Common myeloid progenitor, CD34-positive (primary cell): ENCODE measurements at regions not wholly inside any gene's neighbourhood (a gene's known extent, or its start where the extent isn't known, plus 50 kb on each side); places are given as distances from the start of the nearest gene placed in this dataset.

Source experiments
- CTCF ChIA-PET: fragments of 350-600 bp; sonication (Branson Sonifier 250); formaldehyde crosslinking; loops from one replicate; lab custom pipeline; 2021; ENCODE audit warnings: antibody characterized with exemption; lab: Charles Lee
- POLR2A ChIA-PET: fragments of 350-600 bp; sonication (Branson Sonifier 250); formaldehyde crosslinking; loops from one replicate; lab custom pipeline; 2021; ENCODE audit warnings: antibody characterized with exemption; lab: Charles Lee
- DNase-seq, 3 donors: peaks; one replicate each; pipeline versions ENCODE4 v3.0.0 to v3.0.0-alpha.2; 2013
- H3K27ac ChIP-seq, 2 experiments: 1 replicate in 1 of 2; 2 replicates in 1 of 2; pipeline ENCODE4 v1.7.0; 2013; ENCODE audit warnings: inconsistent platforms in 2 of 2, low read length in 2 of 2, mild to moderate bottlenecking in 2 of 2, low read depth in 1 of 2, moderate library complexity in 1 of 2; ENCODE audit not compliant: severe bottlenecking in 2 of 2, insufficient read depth in 1 of 2, poor library complexity in 1 of 2
- H3K27me3 ChIP-seq, 5 experiments: replicated peaks in 2 of 5; 1 replicate in 3 of 5; 2 replicates in 2 of 5; pipeline versions ENCODE4 v1.6.1 to v1.7.0; 2013; ENCODE audit warnings: low read length in 4 of 5, mild to moderate bottlenecking in 2 of 5, moderate library complexity in 2 of 5, inconsistent platforms in 1 of 5; ENCODE audit not compliant: insufficient read depth in 5 of 5, control insufficient read depth in 4 of 5
- H3K36me3 ChIP-seq, 4 experiments: 1 replicate in 2 of 4; 2 replicates in 2 of 4; pipeline versions ENCODE4 v1.6.1 to v1.7.0; 2013; ENCODE audit warnings: low read length in 3 of 4, control low read depth in 1 of 4, mild to moderate bottlenecking in 1 of 4; ENCODE audit not compliant: control insufficient read depth in 4 of 4, insufficient read depth in 4 of 4
- H3K4me1 ChIP-seq, 4 experiments: 1 replicate in 3 of 4; 2 replicates in 1 of 4; pipeline versions ENCODE4 v1.6.1 to v1.7.1; 2013; ENCODE audit warnings: low read length in 3 of 4, mild to moderate bottlenecking in 3 of 4, control low read depth in 1 of 4, inconsistent platforms in 1 of 4, moderate library complexity in 1 of 4; ENCODE audit not compliant: control insufficient read depth in 4 of 4, insufficient read depth in 4 of 4; ENCODE audit errors: control extremely low read depth in 1 of 4
- H3K4me3 ChIP-seq, 7 experiments: 1 replicate in 4 of 7; 2 replicates in 3 of 7; pipeline versions ENCODE4 v1.5.1 to v1.7.0; 2013; ENCODE audit warnings: mild to moderate bottlenecking in 7 of 7, low read length in 6 of 7, moderate library complexity in 6 of 7, inconsistent platforms in 2 of 7, low read depth in 2 of 7, control low read depth in 1 of 7; ENCODE audit not compliant: insufficient read depth in 4 of 7, control insufficient read depth in 1 of 7; ENCODE audit errors: extremely low read depth in 1 of 7
- H3K9me3 ChIP-seq, 5 experiments: 1 replicate in 4 of 5; 2 replicates in 1 of 5; pipeline versions ENCODE4 v1.6.1 to v1.7.1; 2013; ENCODE audit warnings: low read length in 4 of 5, mild to moderate bottlenecking in 2 of 5, inconsistent platforms in 1 of 5, low read depth in 1 of 5, moderate library complexity in 1 of 5; ENCODE audit not compliant: control insufficient read depth in 4 of 5, insufficient read depth in 2 of 5; ENCODE audit errors: control extremely low read depth in 1 of 5
- WGBS: methylation state at CpG from one replicate; pipeline ENCODE4 v1.1.5; 2013; ENCODE audit not compliant: insufficient coverage; 5-methylcytosine and 5-hydroxymethylcytosine counted together

DNA sequence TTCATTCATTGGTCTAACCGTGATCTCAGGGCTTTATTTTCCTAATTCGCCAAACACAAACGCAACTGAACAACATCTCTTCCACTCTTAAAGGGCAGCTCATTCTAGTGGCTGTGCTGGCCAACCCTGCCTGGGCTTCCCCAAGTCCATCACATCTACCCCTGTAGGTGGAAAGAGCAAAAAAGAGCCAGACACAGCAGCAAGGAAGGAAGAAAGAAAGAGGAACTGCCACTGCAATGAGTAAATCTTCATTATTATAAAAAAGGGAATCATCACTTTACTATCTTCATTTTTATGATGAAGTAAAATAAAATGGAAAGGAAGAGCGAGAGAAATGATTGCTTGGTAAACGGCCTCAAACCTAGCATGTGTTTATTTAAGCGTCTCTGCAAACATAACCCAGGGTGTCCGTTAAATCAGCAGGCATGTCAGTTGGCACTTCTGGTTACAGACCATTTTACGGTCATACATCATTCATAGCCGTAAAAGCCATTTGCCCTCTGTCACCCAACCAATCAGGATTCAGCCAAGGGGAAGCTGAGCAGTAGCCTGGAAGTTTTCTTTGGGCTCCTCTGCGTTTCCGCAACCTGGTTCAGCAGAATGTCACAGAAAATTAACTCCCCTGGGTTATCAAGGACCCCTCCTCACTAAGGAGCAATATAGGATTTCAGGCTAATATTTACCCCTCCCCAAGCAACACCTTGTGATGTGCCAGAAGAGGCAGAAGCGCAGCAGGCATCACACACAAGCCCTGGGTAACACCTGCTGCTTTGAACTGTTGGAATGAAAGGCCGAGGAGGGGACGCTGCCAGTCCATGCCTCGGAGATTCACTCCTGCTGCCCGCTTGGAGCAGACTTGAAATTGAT lies 234.0 kb downstream of the SNX10 start:
- Histone ChIP-seq H3K27ac (no peak overlapping the region), H3K36me3 (no peaks in the 10 kb centered on the region), H3K4me1 (peaks cover 7 to 17% (median 12%) of the 10 kb centered on the region in 4 experiments), H3K27me3 (no peaks in the 10 kb centered on the region), H3K9me3 (no peaks in the 10 kb centered on the region), H3K4me3 (peak overlapping the region in 4 of 7 experiments; percentile 12 to 50 (median 34))
- ChIA-PET POLR2A (no interaction called here), CTCF (interaction anchor here (1.1 kb wide), 1 partner anchor 17 kb away, joined by 4 read pairs; no protein-coding TSS in a partner anchor)
- 44% methylated on average over 10 of the region's 16 CpGs for WGBS
- peak in 2 of 3 donors; percentile 63 to 72 for DNase-seq

DNA sequence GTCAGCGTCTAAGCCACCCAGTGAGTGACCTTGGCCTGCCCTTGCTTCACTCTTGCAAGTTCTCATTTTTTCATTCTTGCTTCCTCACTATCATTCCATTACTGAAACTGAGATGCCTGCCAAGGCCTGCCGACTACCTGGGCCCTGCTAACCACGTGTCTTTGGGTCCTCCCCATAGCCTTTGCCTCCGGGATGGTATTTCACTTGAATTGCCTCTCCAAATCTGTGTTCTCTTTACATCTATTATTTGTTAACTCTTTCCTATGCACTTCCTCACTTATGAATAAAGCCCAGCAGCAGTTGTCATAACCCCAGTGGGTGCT lies 234.6 kb downstream of the SNX10 start:
- POLR2A ChIA-PET: no interaction called here
- no peaks in the 10 kb centered on the region for H3K27me3 ChIP-seq

DNA sequence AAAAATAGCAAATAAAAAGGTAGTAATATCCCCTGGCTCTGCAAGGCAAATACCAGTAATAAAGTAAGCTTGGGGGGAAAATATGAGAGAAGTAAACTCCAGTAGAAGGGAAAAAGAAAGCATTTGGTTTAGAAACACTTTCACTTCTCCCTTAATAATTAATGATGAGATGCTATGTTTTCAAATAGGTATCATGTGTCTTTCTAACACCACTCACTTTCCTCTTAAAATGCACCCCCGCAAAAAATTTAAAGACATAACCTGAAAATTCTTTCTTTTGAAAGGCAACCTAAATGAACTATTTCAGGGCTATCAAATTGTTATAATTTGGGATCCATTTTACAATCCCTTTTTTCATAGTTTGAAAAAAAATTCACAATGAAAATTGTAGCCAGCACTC lies 240.3 kb downstream of the SNX10 start:
- ChIA-PET POLR2A (no interaction called here), CTCF (interaction anchor here (0.7 to 1.5 kb wide), 6 partner anchors 8 to 159 kb away, joined by 3 to 4 read pairs (median 3); no protein-coding TSS in a partner anchor)
- Histone ChIP-seq H3K4me1 (peaks cover 0 to 46% (median 33%) of the 10 kb centered on the region in 4 experiments), H3K27ac (no peak overlapping the region), H3K9me3 (no peaks in the 10 kb centered on the region), H3K27me3 (no peaks in the 10 kb centered on the region), H3K36me3 (peaks cover 0 to 6% (median 0%) of the 10 kb centered on the region in 4 experiments), H3K4me3 (no peak overlapping the region)
- 100% methylated on average over 1 of the region's 1 CpG for WGBS
- DNase-seq: no peak

More for the DNA sequence above, 234.6 kb downstream of the SNX10 start:
- DNase-seq: no peak
- no peak overlapping the region for H3K27ac ChIP-seq
- WGBS: 81% methylated on average over 4 of the region's 4 CpGs
- no peaks in the 10 kb centered on the region for H3K9me3 ChIP-seq
- H3K4me1 ChIP-seq: peaks cover 7 to 21% (median 12%) of the 10 kb centered on the region in 4 experiments
- H3K4me3 ChIP-seq: no peak overlapping the region
- CTCF ChIA-PET: no interaction called here
- no peaks in the 10 kb centered on the region for H3K36me3 ChIP-seq

DNA sequence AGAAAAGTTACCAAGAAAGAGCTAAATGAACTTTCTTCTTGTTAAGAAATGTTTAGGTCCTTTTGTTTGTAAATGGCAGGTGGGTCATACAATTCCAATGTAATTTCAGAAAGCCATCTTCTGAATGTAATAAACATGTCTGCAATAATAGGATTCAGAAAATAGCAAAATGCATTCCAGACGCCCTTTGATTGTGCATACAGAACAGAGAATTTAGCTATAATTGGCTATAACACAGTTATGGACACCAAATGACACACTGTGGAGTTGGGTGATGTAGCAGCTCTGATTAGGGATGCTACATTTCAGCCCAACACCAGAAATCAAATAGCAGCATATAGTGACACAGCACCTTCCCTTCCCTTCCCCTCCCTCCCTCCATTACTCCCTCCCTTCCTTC lies 240.8 kb downstream of the SNX10 start:
- no CpG with 5 or more reads among the region's 1 CpG for WGBS
- Histone ChIP-seq H3K36me3 (peaks cover 0 to 10% (median 0%) of the 10 kb centered on the region in 4 experiments), H3K27me3 (no peaks in the 10 kb centered on the region), H3K27ac (no peak overlapping the region), H3K9me3 (no peaks in the 10 kb centered on the region), H3K4me1 (peaks cover 0 to 50% (median 38%) of the 10 kb centered on the region in 4 experiments), H3K4me3 (peak overlapping the region in 1 of 7 experiments; percentile 23)
- ChIA-PET CTCF (interaction anchor here (0.7 to 1.5 kb wide), 6 partner anchors 9 to 160 kb away, joined by 3 to 4 read pairs (median 3); no protein-coding TSS in a partner anchor), POLR2A (no interaction called here)
- DNase-seq: no peak

DNA sequence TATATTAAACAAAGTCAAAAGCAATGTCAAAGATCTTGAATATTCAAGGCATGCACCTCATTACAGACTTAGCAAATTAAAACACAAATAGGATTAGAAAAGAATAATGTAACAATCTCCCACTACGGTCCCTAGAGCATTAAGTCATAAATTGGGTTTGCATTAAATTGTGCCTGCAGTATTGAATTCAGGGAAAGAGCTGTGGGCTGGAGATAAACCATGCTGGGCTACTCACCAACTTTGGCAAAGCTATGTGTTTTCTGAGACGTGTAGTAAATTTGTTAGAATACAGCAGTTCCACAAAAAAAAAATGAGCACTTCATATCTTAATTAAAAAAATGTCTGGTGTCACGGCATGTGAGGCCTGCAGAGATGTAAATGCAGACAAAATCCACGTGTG lies 241.6 kb downstream of the SNX10 start:
- peaks cover 3 to 57% (median 45%) of the 10 kb centered on the region in 4 experiments for H3K4me1 ChIP-seq
- 40% methylated on average over 1 of the region's 4 CpGs for WGBS
- DNase-seq: no peak
- no peak overlapping the region for H3K4me3 ChIP-seq
- H3K27me3 ChIP-seq: no peaks in the 10 kb centered on the region
- CTCF ChIA-PET: interaction anchor here (1.3 kb wide), 1 partner anchor 19 kb away, joined by 3 read pairs; no protein-coding TSS in a partner anchor
- POLR2A ChIA-PET: no interaction called here
- H3K9me3 ChIP-seq: no peaks in the 10 kb centered on the region
- H3K27ac ChIP-seq: no peak overlapping the region
- peaks cover 0 to 10% (median 0%) of the 10 kb centered on the region in 4 experiments for H3K36me3 ChIP-seq

DNA sequence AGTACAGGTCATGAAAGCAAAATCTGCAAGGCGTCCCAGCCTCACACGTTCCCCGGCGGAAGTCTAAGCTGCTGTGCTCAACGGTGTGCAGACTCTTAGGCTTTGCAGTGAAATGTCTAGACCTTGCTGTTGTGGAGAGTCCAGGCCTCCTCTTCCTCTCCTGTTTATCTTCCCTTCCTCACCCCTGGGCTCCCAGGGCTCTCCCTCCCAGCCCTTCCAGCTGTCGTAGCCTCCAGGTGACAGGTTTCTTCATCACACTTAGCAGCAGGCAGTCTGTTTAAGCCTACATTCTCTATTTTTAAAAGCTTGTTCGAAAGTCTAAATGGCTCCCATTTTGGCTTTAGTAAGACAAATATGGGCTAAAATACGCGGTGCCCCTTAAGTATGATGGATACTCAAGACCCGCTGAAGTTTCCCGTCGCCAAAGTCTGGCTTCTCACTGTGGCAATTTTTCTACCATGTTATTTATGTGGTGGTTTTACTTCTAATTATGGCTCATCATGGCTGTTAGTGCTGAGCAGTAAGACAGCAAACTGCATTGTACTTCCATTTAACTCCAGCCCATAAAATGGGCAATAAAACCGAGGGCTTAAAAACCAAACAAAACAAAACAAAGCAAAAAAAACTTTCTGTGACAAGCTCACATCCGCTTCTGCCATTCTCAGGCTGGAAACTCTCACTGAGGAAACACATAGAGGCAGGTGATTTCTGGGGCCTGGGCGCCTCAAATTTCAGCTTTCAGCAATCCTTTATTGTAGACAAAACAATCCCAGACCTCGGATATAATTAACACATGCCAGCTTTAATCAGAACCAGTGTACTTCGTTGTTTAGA lies 243.2 kb downstream of the SNX10 start:
- peaks cover 0 to 10% (median 0%) of the 10 kb centered on the region in 4 experiments for H3K36me3 ChIP-seq
- ChIA-PET POLR2A (interaction anchor here (0.6 to 2.0 kb wide), 2 partner anchors 10 to 15 kb away, joined by 3 to 9 read pairs; no protein-coding TSS in a partner anchor), CTCF (interaction anchor here (0.6 to 2.2 kb wide), 9 partner anchors 8 to 166 kb away, joined by 3 to 10 read pairs (median 3); no protein-coding TSS in a partner anchor)
- WGBS: 48% methylated on average over 11 of the region's 17 CpGs
- DNase-seq: no peak
- no peaks in the 10 kb centered on the region for H3K27me3 ChIP-seq
- no peak overlapping the region for H3K27ac ChIP-seq
- H3K4me3 ChIP-seq: peak overlapping the region in 3 of 7 experiments; percentile 23 to 74 (median 27)
- H3K4me1 ChIP-seq: peaks cover 3 to 72% (median 60%) of the 10 kb centered on the region in 4 experiments
- H3K9me3 ChIP-seq: no peaks in the 10 kb centered on the region
